Esophagus squamous epithelium (tissue), 4 donors: ENCODE measurements at regions not wholly inside any gene's neighbourhood (a gene's known extent, or its start where the extent isn't known, plus 50 kb on each side); places are given as distances from the start of the nearest gene placed in this dataset.

ENCODE experiments used
- CTCF ChIP-seq, 6 experiments: fragments of 450-650 bp in 4 of 6; fragments of 200-600 bp in 2 of 6; sonication (generic) in 2 of 6; IDR thresholded peaks; one replicate each; pipeline ENCODE4 v1.5.1; 2016 to 2019; ENCODE audit warnings: antibody characterized with exemption in 6 of 6, mild to moderate bottlenecking in 4 of 6, moderate library complexity in 4 of 6
- POLR2A ChIP-seq, 4 donors: fragments of 450-650 bp; IDR thresholded peaks; one replicate each; pipeline ENCODE4 v1.6.1; 2017; ENCODE audit warnings: antibody characterized with exemption in 4 of 4, mild to moderate bottlenecking in 4 of 4, moderate library complexity in 3 of 4

GRCh38 chr1:235002706-235003300 is 125.8 kb downstream of the TOMM20 start:
- TF ChIP-seq POLR2A (IDR thresholded peaks at IDR 0.05) (no peak), CTCF (IDR thresholded peaks at IDR 0.05) (no peak)
